GM19324 (cell line): ENCODE measurements at regions not wholly inside any gene's neighbourhood (a gene's known extent, or its start where the extent isn't known, plus 50 kb on each side); places are given as distances from the start of the nearest gene placed in this dataset.
"Not testable (repeated sequence)": the region's sequence is repeated elsewhere in the genome, so short reads cannot be mapped to it uniquely, and the experiment has no call there.

Source experiments
- ATAC-seq: cut with Tn5 transposase; IDR thresholded peaks from one replicate; pipeline ENCODE4 v1.9.1; 2021; ENCODE audit warnings: mild to moderate bottlenecking, moderate library complexity; ENCODE audit not compliant: unreplicated experiment, low FRiP score

DNA sequence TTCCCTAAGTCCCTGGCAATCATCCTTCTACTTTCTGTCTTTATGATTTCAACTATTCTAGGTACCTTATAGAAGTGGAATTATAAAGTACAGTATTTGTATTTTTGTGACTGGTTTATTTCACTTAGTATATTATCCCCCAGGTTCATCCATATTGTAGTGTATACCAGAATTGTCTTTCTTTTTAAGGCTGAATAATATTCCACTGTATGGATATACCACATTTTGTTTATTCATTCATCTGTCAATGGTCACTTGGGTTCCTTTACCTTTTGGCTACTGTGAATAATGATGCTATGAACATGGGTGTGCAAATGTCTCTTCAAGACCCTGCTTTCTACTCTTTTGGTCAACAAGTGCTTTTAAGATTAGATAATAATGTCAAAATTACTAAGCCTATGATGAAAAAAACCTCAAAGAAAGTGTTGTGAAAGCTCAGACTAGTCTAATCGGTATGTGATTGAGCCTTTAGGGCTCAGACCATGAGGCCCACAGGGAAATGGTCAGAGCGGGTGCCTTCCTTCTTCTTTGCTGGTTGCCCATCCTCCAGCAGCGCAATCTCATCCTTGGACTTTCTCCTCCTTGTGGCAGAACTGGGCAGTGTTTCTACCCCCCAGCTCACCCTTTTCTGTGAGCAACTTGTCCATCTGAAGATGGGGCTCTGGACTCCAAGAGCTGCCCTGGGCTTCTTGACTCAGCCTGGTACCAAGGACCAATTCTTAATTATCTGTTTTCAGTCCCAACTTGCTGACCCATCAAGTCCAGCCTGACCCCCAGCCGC is 105.4 kb downstream of the TTC8 start:
- ATAC-seq = no peak

DNA sequence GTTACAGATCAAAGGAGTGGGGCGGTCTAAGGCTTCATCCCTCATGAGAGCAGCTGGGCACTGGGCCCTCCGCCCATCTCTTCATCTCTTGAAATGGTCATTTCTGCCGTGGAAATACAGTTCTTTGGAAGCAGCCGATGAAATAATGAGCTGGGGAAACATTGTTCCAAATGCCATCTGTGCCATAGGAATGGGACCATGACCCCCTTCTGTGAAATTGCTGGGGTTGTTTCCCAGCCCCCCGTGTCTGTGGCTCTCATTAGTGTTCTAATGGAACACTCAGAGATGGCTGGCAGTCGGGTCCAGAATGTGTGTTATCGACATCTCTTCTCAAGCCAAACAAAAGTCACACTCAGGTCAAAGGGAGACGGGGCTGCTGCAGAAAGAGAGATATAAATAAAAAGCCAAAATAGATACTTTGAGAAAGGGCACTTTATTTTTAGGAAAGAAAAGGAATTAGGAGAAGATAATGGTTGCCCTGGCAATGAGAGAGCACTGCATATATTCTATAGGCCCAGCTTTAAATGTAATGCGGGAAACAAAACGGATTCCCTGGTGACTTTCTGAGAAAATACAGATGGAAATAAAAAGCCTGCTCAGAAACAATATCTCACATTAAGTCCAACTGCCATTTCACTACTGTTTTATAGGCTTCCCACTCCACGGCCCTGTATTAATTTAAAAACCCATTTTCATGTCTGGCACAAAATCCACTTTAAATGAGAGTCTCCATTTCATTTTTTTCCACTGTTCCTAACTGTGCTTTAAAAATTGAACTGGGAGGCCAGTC is 107.1 kb downstream of the TTC8 start:
- ATAC-seq = no peak

DNA sequence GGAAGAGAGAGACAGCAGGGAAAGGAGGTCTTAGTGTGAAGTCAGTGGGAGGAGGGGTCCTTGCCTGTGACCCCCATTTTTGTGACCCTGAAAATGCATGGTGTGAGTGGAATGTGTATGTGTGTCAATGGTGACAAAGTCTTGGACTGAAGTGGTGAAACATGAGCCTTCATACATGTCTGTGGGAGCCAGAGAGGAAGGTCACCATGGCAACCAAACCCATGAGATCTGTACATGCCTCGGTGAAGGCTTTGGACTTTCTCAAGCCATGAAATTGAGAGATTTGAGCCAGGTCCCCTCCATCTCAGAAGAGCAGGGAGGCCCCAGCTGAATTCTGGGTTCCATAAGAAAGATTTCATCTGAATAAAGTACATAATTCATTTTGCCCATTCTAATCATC is 108.7 kb downstream of the TTC8 start:
- no peak for ATAC-seq

DNA sequence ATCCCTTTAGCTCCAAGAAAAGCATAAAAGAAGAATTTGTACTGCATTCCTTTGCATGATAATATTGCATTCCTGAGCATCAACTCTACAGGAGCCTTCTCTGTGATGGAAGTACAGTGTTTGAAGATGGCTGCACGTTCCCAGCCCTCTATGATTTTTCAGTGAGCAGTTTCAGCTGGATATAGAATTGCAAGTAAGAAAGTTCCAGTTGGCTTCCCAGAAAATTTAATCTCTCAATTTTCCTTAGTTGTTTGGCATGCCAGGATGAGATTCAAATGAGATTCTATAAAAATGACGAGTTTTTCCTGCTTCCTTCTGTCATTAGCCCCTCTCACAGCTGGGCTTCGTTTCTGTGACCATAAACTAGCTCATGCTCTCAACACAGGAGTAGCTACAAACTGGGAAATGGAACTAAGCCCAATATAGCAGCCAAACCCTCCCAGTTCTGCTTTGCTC is 109.9 kb downstream of the TTC8 start:
- no peak for ATAC-seq

DNA sequence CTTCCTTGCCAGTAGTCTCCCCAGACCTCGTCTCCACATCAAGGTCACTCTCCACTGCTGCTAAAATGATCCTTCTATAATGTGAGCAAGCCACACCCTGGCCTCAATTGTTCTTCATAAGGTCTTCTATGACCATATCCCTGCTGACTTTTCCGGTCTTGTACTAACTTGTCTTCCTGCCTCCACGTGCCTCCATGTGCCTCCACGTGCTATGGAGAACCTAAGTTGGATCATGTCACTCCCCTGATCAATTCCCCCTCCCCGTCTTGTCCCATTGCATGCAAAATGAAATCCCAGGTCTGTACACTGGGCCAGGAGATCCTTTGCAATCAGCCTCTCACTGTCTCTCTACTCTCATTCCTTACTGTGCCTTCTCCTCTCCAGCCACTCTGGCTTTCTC is 110.6 kb downstream of the TTC8 start:
- ATAC-seq = no peak

DNA sequence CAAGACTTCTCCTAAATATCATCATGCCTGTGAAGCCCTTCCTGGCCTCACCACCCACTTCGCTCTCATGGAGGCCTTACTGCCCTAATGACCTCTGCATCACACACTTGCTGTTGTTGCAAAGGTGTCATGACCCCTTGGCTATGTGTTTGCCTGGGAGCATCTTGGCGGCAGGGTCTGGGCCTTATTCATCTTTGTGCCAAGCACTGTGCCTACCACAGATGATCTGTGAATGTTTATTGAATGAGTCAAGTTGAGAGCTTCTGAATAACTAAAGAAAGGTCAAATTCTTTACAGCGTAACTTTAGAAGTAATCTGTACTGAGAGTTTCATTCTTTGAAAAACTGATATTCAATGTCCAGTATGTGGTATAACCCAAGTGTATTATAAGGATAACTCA is 113.3 kb downstream of the TTC8 start:
- no peak for ATAC-seq

DNA sequence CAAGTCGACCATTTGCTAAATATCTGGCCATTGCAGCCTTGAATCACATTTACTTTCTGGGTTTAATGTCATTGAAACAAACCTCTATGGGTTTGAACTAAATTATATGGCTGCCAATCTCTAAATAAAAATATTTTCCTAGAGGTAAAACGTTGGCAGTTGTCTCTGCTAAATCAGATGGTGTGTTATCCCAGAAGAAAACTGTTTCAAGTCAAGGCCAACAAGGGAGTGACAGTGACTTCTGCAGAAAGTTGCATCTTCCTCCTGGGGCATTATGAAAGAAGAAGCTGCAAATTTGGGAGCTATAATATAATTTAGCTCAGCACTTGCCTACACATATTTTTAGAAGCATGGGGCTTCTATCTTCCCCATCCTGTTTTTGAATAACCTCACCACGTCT is 116.2 kb downstream of the TTC8 start:
- ATAC-seq = no peak

DNA sequence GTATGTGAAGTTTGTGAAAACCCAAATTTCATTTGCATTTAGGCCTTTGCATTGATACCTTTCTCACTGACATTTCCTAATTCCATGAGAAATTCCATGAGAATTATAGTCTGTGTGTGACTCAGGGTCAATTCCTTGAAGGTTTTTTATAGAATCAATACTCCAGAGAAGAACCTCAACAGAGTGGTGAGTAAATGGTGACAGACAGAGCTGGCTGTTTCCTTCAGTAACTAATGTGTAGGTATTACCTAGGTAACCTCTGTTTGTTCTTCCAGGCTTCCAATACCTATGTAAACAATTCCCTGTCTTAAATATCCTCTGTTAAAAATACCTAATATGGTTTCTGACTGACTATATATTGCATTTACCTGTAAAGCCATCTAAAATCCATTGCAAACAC is 117.0 kb downstream of the TTC8 start:
- ATAC-seq = no peak

DNA sequence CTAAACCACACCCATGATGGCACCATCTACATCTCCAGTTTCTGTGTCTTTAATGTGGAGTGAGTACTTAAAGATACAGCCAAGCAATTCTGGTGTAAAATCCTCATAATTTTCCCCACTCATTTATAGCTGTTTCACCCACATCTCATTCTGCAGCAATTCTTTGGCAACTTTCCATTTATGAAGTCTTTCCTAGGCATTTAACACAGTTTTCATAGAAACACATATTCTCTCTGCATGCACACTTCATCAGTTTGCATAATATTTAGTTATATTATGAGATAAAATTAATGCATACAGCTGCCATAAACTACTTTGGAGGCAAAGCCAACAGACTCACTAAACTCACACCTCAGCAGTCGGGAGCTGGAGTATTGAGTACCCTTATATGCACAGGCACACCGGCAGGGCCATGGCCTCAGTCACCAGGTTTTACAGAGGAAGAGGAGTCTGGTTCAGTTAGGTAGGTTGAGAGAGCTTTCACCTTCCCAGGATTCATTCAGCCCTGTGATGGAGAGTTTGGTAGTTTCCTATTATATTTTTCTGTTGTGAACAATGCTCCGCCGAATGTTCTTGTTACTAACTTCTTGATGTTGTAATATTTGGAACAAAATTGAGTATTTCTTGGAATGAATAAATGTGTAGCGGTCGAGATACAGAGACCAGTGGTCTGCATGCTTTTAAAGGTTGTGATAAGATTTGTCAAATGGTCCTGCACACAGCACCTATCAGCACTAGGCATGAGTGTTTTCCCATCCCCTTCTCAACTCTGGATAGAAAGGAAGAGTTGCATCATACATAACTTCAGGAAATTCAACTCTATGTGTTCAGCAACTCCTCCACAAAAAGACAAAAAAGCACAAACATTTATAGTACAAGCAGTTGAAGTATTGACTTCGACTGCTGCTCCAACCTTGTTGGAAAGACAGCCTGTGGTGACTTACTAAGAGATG is 123.5 kb downstream of the TTC8 start:
- ATAC-seq = no peak

DNA sequence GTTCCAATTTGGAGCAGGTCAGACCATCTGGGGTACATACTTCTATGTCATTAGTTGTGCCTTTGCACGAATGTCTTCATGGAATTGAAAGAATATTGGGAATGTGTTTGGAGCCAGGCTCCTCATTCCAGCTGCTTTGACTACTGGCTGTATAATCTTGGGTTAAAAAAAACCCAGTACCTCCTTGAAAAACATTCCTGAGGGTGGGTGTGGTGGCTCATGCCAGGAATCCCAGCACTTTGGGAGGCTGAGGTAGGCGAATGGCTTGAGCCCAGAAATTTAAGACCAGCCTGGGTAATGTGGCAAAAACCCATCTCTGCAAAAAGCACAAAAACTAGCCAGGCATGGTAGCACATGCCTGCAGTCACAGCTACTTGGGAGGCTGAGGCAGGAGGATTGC is 125.6 kb downstream of the TTC8 start:
- ATAC-seq = no peak

DNA sequence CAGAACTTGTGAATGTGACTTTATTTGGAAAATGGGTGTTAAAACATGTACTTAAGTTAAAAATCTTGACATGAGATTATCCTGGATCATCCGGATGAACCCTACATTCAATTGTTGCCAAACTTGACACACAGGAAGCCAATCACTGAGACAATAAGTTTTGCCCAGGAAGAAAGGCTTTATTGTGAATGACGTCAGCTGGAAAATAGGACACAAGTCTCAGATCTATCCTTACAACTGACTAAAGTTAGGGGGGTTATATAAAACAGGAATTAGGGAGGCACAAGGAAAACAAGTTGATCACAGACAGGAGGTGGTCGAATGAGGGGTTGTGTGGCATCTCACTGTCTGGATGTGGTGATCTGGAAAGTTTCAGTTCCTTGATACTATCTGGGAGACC is 126.9 kb downstream of the TTC8 start:
- no peak for ATAC-seq

DNA sequence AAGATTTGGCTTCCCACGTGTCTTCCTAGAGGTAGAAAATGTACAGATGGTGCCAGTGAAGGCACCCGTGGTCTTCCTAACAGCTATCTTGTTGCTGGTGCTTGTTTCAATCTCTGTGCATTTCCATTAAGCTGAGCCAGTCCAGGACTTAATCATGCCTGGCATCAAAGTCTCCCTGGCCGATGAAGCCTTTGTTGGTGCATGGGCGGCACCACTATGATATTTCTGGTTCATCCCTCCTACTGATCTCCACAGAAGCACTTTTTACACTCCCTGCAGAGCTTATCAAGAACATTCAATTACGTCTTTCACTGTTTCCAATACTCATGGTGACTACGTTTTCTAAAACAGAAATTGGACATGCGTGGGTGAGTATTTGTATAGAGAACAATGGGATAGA is 128.4 kb downstream of the TTC8 start:
- no peak for ATAC-seq

DNA sequence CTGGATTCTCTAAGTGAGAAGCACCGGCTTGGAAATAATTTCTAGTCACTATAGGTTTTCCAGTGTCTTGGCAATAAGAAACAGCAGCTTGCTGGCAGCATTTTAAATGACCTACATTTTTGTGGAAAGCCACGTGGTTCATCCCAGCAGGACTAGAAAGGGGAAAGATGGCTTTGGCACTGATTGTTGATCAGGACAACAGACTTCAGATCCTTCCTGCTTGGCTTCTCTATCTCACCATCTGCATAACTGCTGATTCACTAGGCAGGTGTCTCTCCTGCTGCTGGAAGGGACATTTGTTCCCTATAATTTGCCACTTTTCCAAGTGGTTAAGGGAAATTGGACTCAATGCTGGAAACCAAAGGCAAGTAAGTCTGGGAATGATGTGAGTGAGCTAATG is 131.0 kb downstream of the TTC8 start:
- no peak for ATAC-seq

DNA sequence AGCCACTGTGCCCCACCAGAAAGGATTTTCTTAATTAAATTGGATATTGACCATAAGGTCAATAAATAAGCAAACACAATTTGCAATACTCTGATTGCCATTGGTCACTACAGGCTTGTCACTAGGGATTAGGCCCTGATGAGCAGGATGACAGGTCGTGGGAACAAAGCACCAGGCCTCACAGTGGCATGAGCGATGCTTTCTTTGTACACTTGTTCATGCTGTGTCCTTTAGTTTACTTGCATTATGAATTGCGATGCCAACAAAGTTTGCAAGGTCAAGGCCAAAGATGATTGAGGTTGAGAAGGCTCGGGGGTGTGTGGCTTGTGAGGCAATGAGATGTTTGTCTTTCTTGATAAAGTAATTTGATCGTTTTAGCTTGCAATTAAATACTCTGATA is 136.0 kb downstream of the TTC8 start:
- ATAC-seq = no peak

DNA sequence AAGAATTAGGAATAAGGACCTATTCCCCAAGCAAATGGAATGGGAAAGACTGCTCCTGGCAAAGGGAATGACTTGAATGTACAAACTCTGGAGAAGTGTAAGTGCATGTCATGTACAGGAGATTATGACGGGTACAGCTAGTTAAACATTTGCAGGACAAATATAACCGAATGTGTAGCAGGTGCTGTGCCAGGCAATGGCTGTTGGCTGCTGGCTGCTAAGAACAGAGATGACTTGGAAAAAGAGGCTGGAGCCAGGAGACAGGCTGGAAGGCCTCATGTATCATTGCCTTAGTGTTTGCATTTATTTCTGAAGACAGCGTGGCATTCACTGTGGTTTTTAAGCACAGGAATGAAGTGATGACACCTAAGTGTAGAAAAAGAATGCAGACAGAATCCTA is 136.8 kb downstream of the TTC8 start:
- ATAC-seq = no peak

DNA sequence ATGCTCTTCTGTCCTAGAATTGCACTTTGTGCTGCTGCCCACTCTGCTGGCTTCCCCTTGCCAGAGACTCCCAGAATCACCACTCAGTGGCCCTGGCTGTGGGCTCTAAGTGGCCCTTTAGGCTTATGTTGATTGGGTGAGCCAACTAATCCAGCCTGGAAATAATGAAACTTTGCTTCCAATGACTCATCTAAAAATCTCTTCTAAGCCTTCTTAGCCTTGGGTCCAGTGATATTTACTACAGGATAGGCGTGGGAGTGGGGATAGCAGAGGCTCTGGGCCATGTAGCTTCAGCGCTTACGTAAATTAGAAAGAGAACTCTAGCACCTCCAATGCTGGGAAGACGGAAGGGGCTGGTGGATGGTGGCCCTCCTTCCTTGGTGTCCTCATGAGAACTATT is 137.9 kb downstream of the TTC8 start:
- no peak for ATAC-seq

DNA sequence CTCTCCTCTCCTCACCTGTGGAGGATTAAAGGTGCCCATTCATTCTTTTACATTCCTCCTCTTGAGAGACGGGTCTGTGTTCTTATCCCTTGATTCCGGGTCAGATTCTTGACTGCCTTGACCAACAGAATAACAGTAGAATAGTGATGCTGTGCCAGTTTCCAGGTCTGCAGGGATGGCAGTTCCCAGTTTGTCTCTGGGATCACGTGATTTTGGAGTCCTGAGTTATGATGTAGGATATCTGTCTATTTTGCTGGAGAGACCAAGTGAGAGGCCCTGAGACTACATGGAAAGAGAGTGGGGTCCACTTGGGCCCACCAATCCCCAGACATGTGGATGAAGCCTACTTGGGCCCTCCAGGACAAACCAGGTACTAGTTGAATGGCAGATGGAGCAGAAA is 142.8 kb downstream of the TTC8 start:
- ATAC-seq = no peak

DNA sequence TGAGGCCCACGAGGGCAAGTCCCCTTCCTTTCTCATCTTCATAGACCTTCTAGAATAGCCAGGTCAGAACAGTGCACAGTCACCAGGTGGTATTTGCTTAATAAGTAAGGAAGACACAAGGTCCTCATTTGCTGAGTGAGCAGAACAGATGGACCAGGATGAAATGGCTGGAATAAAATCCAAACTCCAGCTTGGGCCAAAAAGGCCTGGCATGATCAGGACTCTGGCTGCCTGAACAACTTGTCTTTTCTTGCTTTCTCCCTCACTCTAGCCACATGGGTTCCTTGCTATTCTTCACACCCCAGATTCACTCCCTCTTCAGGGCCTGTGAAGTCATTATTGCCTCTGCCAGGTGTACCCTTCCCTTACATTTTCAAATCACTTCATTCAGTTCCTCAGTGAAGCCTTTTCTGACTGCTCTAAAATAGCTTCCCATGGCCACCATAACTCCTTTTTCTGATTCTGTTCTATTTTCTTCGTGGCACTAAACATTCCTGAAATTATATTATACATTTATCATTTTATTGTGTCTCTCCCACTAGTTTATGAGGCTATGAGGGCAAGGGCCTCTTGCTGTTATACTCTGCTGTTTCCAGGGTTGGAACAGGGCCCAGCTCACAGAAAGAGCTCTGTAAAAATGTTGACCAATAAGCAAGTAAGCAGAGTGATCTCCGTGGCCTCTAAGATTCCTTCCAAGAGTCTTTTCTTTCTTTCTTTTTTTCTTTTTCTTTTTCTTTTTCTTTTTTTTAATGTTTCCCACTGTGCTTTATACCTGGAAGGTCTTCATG is 150.8 kb downstream of the TTC8 start:
- ATAC-seq = no peak

DNA sequence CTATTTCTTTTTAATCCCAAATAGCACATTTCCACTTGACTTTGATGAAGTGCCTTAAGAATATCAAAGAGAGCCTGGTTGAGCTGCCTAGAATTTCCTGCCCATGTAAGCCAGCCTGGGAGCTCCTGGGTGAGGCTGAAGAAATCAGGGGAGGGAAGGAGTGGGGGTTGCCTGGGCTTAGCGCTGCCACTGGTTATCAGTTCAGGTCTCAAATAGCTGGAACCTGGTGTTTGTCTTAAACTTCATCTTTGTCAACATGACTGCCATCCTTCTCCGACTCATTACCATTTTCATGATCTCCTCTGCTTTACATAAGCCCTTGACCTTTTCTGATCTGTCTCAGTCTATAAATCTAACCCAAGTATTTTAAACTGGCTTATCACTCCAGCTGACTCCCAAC is 151.5 kb downstream of the TTC8 start:
- ATAC-seq = no peak

DNA sequence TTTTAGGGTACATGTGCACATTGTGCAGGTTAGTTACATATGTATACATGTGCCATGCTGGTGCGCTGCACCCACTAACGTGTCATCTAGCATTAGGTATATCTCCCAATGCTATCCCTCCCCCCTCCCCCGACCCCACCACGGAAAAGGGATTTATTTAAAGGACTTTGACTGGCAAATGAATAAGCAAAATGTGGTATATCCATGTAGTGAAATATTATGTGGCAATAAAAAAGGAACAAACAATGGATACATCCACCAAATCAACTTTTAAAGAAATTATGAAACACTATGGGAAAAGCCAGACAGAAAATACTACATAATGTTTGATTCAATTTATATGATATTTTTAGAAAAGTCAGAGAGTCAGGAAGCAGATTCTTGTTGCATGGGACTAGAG is 156.5 kb downstream of the TTC8 start:
- ATAC-seq = not testable (repeated sequence)
